NCI-H2196 (cell line): ENCODE measurements at regions not wholly inside any gene's neighbourhood (a gene's known extent, or its start where the extent isn't known, plus 50 kb on each side); places are given as distances from the start of the nearest gene placed in this dataset.
"Not testable (repeated sequence)": the region's sequence is repeated elsewhere in the genome, so short reads cannot be mapped to it uniquely, and the experiment has no call there.

Experiments used
- DNase-seq: peaks from one replicate; lab custom pipeline; 2025; ENCODE audit not compliant: unreplicated experiment; lab: John Stamatoyannopoulos, UW

GRCh38 chr13:107827840-107828549, 387.3 kb downstream of the LIG4 start:
- DNase-seq: no peak

GRCh38 chr13:107824635-107825034, 390.7 kb downstream of the LIG4 start:
- DNase-seq: no peak

GRCh38 chr13:107822006-107822405, 393.3 kb downstream of the LIG4 start:
- DNase-seq: no peak

GRCh38 chr13:107821492-107821891, 393.8 kb downstream of the LIG4 start:
- no peak for DNase-seq

- DNase-seq: no peak
Observed at GRCh38 chr13:107819071-107819470, 396.3 kb downstream of the LIG4 start.

GRCh38 chr13:107817647-107818287, 397.6 kb downstream of the LIG4 start:
- DNase-seq: no peak

- no peak for DNase-seq
Observed at GRCh38 chr13:107812014-107812412, 403.3 kb downstream of the LIG4 start.

- DNase-seq: no peak
Observed at GRCh38 chr13:107811233-107812013, 403.9 kb downstream of the LIG4 start.

GRCh38 chr13:107809125-107809524, 406.2 kb downstream of the LIG4 start:
- DNase-seq: no peak

- DNase-seq: no peak
Observed at GRCh38 chr13:107808389-107808788, 406.9 kb downstream of the LIG4 start.

GRCh38 chr13:107807306-107808073, 407.8 kb downstream of the LIG4 start:
- peak; percentile 19 for DNase-seq

GRCh38 chr13:107806726-107807125, 408.6 kb downstream of the LIG4 start:
- DNase-seq: no peak

GRCh38 chr13:107803822-107804495, 411.4 kb downstream of the LIG4 start:
- DNase-seq: no peak

GRCh38 chr13:107801621-107802020, 413.7 kb downstream of the LIG4 start:
- no peak for DNase-seq

GRCh38 chr13:107799001-107799400, 416.3 kb downstream of the LIG4 start:
- no peak for DNase-seq

GRCh38 chr13:107790397-107790796, 424.9 kb downstream of the LIG4 start:
- DNase-seq: no peak

GRCh38 chr13:107788464-107789165, 426.7 kb downstream of the LIG4 start:
- no peak for DNase-seq

- DNase-seq: not testable (repeated sequence)
Observed at GRCh38 chr13:107782646-107783045, 432.7 kb downstream of the LIG4 start.

- DNase-seq: no peak
Observed at GRCh38 chr13:107778094-107778493, 437.2 kb downstream of the LIG4 start.

- DNase-seq: no peak
Observed at GRCh38 chr13:107770541-107770940, 444.8 kb downstream of the LIG4 start.
